WERI-Rb-1 (cell line): ENCODE measurements at regions not wholly inside any gene's neighbourhood (a gene's known extent, or its start where the extent isn't known, plus 50 kb on each side); places are given as distances from the start of the nearest gene placed in this dataset.

Experiments used
- DNase-seq: peaks from one replicate; pipeline ENCODE4 v3.0.0-alpha.2; 2020
- H3K27ac ChIP-seq: fragments of 250-450 bp; sonication (Bioruptor Pico); 2 replicates; pipeline ENCODE4 v1.5.1; 2020; ENCODE audit warnings: mild to moderate bottlenecking, moderate library complexity
- H3K27me3 ChIP-seq: fragments of 250-450 bp; sonication (Bioruptor Pico); 2 replicates; pipeline ENCODE4 v1.5.1; 2021; ENCODE audit warnings: mild to moderate bottlenecking, low read depth, moderate library complexity; ENCODE audit not compliant: insufficient read depth, severe bottlenecking
- H3K36me3 ChIP-seq: fragments of 250-450 bp; sonication (Bioruptor Pico); 2 replicates; pipeline ENCODE4 v1.5.1; 2020; ENCODE audit warnings: mild to moderate bottlenecking, moderate library complexity
- H3K4me3 ChIP-seq: 2 replicates; pipeline ENCODE4 v1.5.1; 2011; ENCODE audit warnings: low read depth, mild to moderate bottlenecking, control low read depth, low read length
- H3K9me3 ChIP-seq: fragments of 250-450 bp; sonication (Bioruptor Pico); 2 replicates; pipeline ENCODE4 v1.5.1; 2021; ENCODE audit warnings: mild to moderate bottlenecking, moderate library complexity; ENCODE audit not compliant: severe bottlenecking
- TF ChIP-seq, protein P1 (sequence below): IDR thresholded peaks from 2 replicates; pipeline ENCODE4 v1.5.1; 2011; ENCODE audit warnings: low read depth, mild to moderate bottlenecking, control low read depth, inconsistent platforms, low read length

- Histone ChIP-seq H3K4me3 (no peak overlapping the region), H3K9me3 (no peaks in the 10 kb centered on the region), H3K27me3 (peaks cover 60% of the 10 kb centered on the region), H3K27ac (no peak overlapping the region), H3K36me3 (no peaks in the 10 kb centered on the region)
- TF ChIP-seq, protein P1, sequence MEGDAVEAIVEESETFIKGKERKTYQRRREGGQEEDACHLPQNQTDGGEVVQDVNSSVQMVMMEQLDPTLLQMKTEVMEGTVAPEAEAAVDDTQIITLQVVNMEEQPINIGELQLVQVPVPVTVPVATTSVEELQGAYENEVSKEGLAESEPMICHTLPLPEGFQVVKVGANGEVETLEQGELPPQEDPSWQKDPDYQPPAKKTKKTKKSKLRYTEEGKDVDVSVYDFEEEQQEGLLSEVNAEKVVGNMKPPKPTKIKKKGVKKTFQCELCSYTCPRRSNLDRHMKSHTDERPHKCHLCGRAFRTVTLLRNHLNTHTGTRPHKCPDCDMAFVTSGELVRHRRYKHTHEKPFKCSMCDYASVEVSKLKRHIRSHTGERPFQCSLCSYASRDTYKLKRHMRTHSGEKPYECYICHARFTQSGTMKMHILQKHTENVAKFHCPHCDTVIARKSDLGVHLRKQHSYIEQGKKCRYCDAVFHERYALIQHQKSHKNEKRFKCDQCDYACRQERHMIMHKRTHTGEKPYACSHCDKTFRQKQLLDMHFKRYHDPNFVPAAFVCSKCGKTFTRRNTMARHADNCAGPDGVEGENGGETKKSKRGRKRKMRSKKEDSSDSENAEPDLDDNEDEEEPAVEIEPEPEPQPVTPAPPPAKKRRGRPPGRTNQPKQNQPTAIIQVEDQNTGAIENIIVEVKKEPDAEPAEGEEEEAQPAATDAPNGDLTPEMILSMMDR = no peak
- no peak for DNase-seq
Observed at GRCh38 chr10:125491381-125491780, 191.6 kb downstream of the TEX36 start.

DNA sequence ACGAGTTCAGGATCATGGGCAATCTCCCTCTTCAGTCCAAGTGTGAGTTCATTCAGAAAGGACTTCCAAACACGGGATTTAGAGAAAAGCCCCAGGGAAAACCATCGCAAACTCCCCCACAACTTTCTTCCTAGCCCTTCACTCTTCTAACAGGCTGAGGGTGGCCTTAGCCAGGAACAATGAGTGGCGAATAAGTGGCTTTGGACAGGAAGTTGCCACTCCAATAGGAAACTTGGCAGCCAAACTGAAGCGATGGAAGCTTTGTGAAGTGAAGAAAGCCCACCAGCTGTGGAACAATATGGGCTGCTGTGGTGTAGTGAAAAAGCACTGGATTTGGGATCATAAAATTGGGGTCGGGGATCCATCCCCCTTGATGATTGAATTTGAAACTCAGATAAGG lies 193.2 kb downstream of the TEX36 start:
- TF ChIP-seq, protein P1 = no peak
- H3K27ac ChIP-seq = no peak overlapping the region
- H3K27me3 ChIP-seq = peaks cover 57% of the 10 kb centered on the region
- H3K9me3 ChIP-seq = no peaks in the 10 kb centered on the region
- no peaks in the 10 kb centered on the region for H3K36me3 ChIP-seq
- no peak for DNase-seq
- H3K4me3 ChIP-seq = no peak overlapping the region

DNA sequence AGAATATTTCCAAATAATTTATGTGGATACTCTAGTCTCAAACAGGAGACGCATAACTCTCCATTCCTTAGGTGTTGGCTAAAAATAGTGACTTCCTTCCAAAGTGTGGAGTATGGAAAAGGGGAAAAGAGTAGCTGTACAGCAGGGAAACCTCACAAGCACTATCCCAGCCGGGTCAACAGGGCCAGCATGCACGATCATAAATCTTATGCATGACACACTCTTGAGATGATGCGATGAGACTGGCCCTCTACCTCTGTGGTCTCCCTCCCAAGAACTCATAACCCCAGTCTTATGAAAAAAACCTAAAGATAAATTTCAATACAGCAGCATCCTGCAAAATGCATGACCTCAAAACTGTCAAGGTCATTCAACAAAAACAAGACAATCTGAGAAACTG lies 197.3 kb downstream of the TEX36 start:
- Histone ChIP-seq H3K27ac (no peak overlapping the region), H3K4me3 (no peak overlapping the region), H3K27me3 (peaks cover 40% of the 10 kb centered on the region), H3K36me3 (no peaks in the 10 kb centered on the region), H3K9me3 (no peaks in the 10 kb centered on the region)
- TF ChIP-seq, protein P1 = no peak
- no peak for DNase-seq

- peaks cover 35% of the 10 kb centered on the region for H3K27me3 ChIP-seq
- TF ChIP-seq, protein P1 = no peak
- no peaks in the 10 kb centered on the region for H3K36me3 ChIP-seq
- H3K9me3 ChIP-seq = no peaks in the 10 kb centered on the region
- H3K4me3 ChIP-seq = no peak overlapping the region
- H3K27ac ChIP-seq = no peak overlapping the region
- DNase-seq = no peak
Observed at GRCh38 chr10:125484035-125484732, 198.8 kb downstream of the TEX36 start.

DNA sequence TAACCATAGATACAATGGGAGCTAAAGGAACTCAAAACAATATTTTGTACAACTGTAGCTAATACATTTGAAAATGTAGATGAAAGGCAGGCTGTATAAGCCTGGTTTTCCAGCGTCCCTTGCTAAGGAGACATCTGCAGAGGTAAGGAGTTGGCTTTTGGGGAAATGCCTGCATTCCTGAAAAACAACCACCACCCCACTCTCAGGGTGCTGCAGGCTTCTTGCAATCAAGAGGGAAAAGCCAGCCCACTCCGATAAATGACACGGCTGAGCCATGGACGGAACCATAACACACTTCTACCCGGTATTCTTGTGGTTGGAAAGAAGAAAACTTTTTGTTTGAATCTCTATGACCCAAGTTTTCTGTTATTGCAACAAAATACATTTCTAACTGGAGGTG lies 200.3 kb downstream of the TEX36 start:
- H3K4me3 ChIP-seq = no peak overlapping the region
- peaks cover 27% of the 10 kb centered on the region for H3K27me3 ChIP-seq
- no peak for DNase-seq
- TF ChIP-seq, protein P1 = no peak
- no peaks in the 10 kb centered on the region for H3K36me3 ChIP-seq
- H3K9me3 ChIP-seq = no peaks in the 10 kb centered on the region
- no peak overlapping the region for H3K27ac ChIP-seq

GRCh38 chr10:125482108-125482507 lies 200.9 kb downstream of the TEX36 start:
- H3K36me3 ChIP-seq = no peaks in the 10 kb centered on the region
- TF ChIP-seq, protein P1 = no peak
- no peak for DNase-seq
- no peak overlapping the region for H3K4me3 ChIP-seq
- H3K27me3 ChIP-seq = peaks cover 27% of the 10 kb centered on the region
- no peak overlapping the region for H3K27ac ChIP-seq
- H3K9me3 ChIP-seq = no peaks in the 10 kb centered on the region
